SK-N-SH (cell line): ENCODE measurements at regions not wholly inside any gene's neighbourhood (a gene's known extent, or its start where the extent isn't known, plus 50 kb on each side); places are given as distances from the start of the nearest gene placed in this dataset.

Source experiments
- CTCF ChIA-PET: fragments of 300-600, 350-600 bp; formaldehyde crosslinking; extraction: SDS; loops from one replicate; lab custom pipeline; 2021; lab: Yijun Ruan, JAX
- POLR2A ChIA-PET: fragments of 350-600 bp; sonication (Branson Sonifier 250); formaldehyde crosslinking; extraction: SDS; loops from one replicate; lab custom pipeline; 2020; ENCODE audit warnings: antibody characterized with exemption, inconsistent platforms; lab: Yijun Ruan, JAX
- DNase-seq: peaks from one replicate; pipeline ENCODE4 v3.0.0; 2012
- H2AFZ ChIP-seq: fragments of 200-600 bp; sonication (generic); 2 replicates; pipeline ENCODE4 v1.8.1; 2016; ENCODE audit warnings: antibody characterized with exemption, mild to moderate bottlenecking, low read depth
- H3F3A ChIP-seq: fragments of 200-600 bp; sonication (generic); replicated peaks from 2 replicates; pipeline ENCODE3; 2016; ENCODE audit warnings: antibody characterized with exemption, mild to moderate bottlenecking; ENCODE audit not compliant: insufficient read depth
- H3K27ac ChIP-seq, 2 experiments: fragments of 200-500 bp in 1 of 2; fragments of 200-600 bp in 1 of 2; sonication (Bioruptor generic) in 1 of 2; sonication (generic), shearing (Covaris generic) in 1 of 2; 2 replicates each; pipeline versions ENCODE4 v1.5.1 to v1.6.1; 2014 to 2016; ENCODE audit warnings: low read depth in 2 of 2, inconsistent platforms in 1 of 2, low read length in 1 of 2, mild to moderate bottlenecking in 1 of 2, mixed read lengths in 1 of 2
- H3K27me3 ChIP-seq: fragments of 200-600 bp; sonication (generic), shearing (Covaris generic); 2 replicates; pipeline ENCODE4 v1.6.1; 2016; ENCODE audit warnings: mixed run types; ENCODE audit not compliant: insufficient read depth
- H3K36me3 ChIP-seq, 2 experiments: fragments of 200-500 bp in 1 of 2; fragments of 200-600 bp in 1 of 2; sonication (Bioruptor generic) in 1 of 2; sonication (generic) in 1 of 2; replicated peaks in 1 of 2; 2 replicates each; pipeline versions ENCODE3 to v1.5.1; 2014 to 2016; ENCODE audit warnings: low read length in 1 of 2, mild to moderate bottlenecking in 1 of 2; ENCODE audit not compliant: insufficient read depth in 2 of 2, control insufficient read depth in 1 of 2
- H3K4me1 ChIP-seq, 2 experiments: fragments of 200-500 bp in 1 of 2; fragments of 200-600 bp in 1 of 2; sonication (Bioruptor generic) in 1 of 2; sonication (generic), shearing (Covaris generic) in 1 of 2; 2 replicates each; pipeline versions ENCODE4 v1.5.1 to v1.6.1; 2014 to 2016; ENCODE audit warnings: low read depth in 1 of 2, low read length in 1 of 2, mixed run types in 1 of 2; ENCODE audit not compliant: insufficient read depth in 2 of 2, control insufficient read depth in 1 of 2
- H3K4me2 ChIP-seq: fragments of 200-600 bp; sonication (generic), shearing (Covaris generic); 2 replicates; pipeline ENCODE4 v1.6.1; 2017; ENCODE audit warnings: mixed run types
- H3K4me3 ChIP-seq, 2 experiments: fragments of 200-500 bp in 1 of 2; fragments of 200-600 bp in 1 of 2; sonication (Bioruptor generic) in 1 of 2; sonication (generic), shearing (Covaris generic) in 1 of 2; 2 replicates each; pipeline versions ENCODE4 v1.5.1 to v1.8.1; 2014 to 2016; ENCODE audit warnings: low read depth in 2 of 2, inconsistent platforms in 1 of 2, low read length in 1 of 2, mild to moderate bottlenecking in 1 of 2, mixed read lengths in 1 of 2, moderate library complexity in 1 of 2
- H3K79me2 ChIP-seq: fragments of 200-600 bp; sonication (generic); 2 replicates; pipeline ENCODE4 v1.8.1; 2017; ENCODE audit warnings: mild to moderate bottlenecking; ENCODE audit not compliant: insufficient read depth
- H3K9ac ChIP-seq: fragments of 200-600 bp; sonication (generic); 2 replicates; pipeline ENCODE4 v1.6.1; 2017; ENCODE audit warnings: mixed run types
- H3K9me2 ChIP-seq: fragments of 200-600 bp; sonication (generic); 2 replicates; pipeline ENCODE4 v1.6.1; 2017; ENCODE audit warnings: mixed run types
- H3K9me3 ChIP-seq: fragments of 200-600 bp; sonication (generic); 2 replicates; pipeline ENCODE4 v1.6.1; 2017; ENCODE audit warnings: mixed run types, mild to moderate bottlenecking, moderate library complexity
- H4K20me1 ChIP-seq: fragments of 200-600 bp; sonication (generic); 2 replicates; pipeline ENCODE4 v1.6.1; 2017; ENCODE audit warnings: mild to moderate bottlenecking, mixed run types; ENCODE audit not compliant: insufficient read depth
- CTCF ChIP-seq: fragments of 200-600 bp; sonication (generic); IDR thresholded peaks from 2 replicates; pipeline ENCODE4 v1.6.1; 2017; ENCODE audit warnings: antibody characterized with exemption, mild to moderate bottlenecking, moderate library complexity
- EZH2phosphoT487 ChIP-seq: fragments of 200-600 bp; sonication (generic); IDR thresholded peaks from 2 replicates; pipeline ENCODE4 v1.6.1; 2017; ENCODE audit warnings: low read depth, mixed run types, mild to moderate bottlenecking, antibody characterized with exemption, moderate library complexity, borderline replicate concordance
- FOXJ3 ChIP-seq: sonication (generic); formaldehyde crosslinking; IDR thresholded peaks from 2 replicates; pipeline ENCODE4 v1.5.1; 2020; ENCODE audit warnings: mild to moderate bottlenecking, missing genetic modification reagents
- GATA2 ChIP-seq: sonication (generic); formaldehyde crosslinking; IDR thresholded peaks from 2 replicates; pipeline ENCODE4 v1.5.0; 2020; ENCODE audit warnings: mild to moderate bottlenecking, missing genetic modification reagents
- IRF3 ChIP-seq: fragments of 150-350 bp; IDR thresholded peaks from 2 replicates; pipeline ENCODE4 v1.6.1; 2016; ENCODE audit warnings: mild to moderate bottlenecking, low read depth, low read length
- REST ChIP-seq: IDR thresholded peaks from 2 replicates; pipeline ENCODE4 v1.6.1; 2012; ENCODE audit warnings: mild to moderate bottlenecking, low read depth, low read length, moderate library complexity
- RFX5 ChIP-seq: IDR thresholded peaks from 2 replicates; pipeline ENCODE4 v1.6.1; 2012; ENCODE audit warnings: mild to moderate bottlenecking, improper control_type of control experiment, low read length
- SIN3A ChIP-seq: IDR thresholded peaks from 2 replicates; pipeline ENCODE4 v1.6.1; 2012; ENCODE audit warnings: low read depth, mild to moderate bottlenecking, low read length, moderate library complexity, borderline replicate concordance
- USF1 ChIP-seq: IDR thresholded peaks from 2 replicates; pipeline ENCODE4 v1.4.0; 2012; ENCODE audit warnings: low read depth, borderline replicate concordance
- WGBS: methylation state at CpG from one replicate; pipeline ENCODE4 v1.1.6; 2017; ENCODE audit warnings: low lambda C conversion rate; 5-methylcytosine and 5-hydroxymethylcytosine counted together

GRCh38 chr5:23303435-23303834, 204.0 kb upstream of the PRDM9 start:
- Histone ChIP-seq H3K4me3 (no peak overlapping the region), H3K9me2 (no peaks in the 10 kb centered on the region), H3K79me2 (no peaks in the 10 kb centered on the region), H2AFZ (no peak overlapping the region), H3F3A (no peaks in the 10 kb centered on the region), H4K20me1 (no peaks in the 10 kb centered on the region), H3K4me1 (no peaks in the 10 kb centered on the region), H3K27ac (no peak overlapping the region), H3K36me3 (no peaks in the 10 kb centered on the region), H3K9ac (no peak overlapping the region), H3K4me2 (no peak overlapping the region), H3K9me3 (no peaks in the 10 kb centered on the region), H3K27me3 (no peaks in the 10 kb centered on the region)
- TF ChIP-seq GATA2 (CRISPR knock-in tag) (no peak), FOXJ3 (CRISPR knock-in tag) (no peak), CTCF (0 out of 2 replicates have a peak, but pooled peaks have one; percentile 12)
- 10% methylated on average over 6 of the region's 6 CpGs for WGBS
- DNase-seq: no peak
- POLR2A ChIA-PET: no interaction called here
- CTCF ChIA-PET: no interaction called here

GRCh38 chr5:23302438-23302837, 205.0 kb upstream of the PRDM9 start:
- WGBS: 100% methylated on average over 1 of the region's 1 CpG
- Histone ChIP-seq H3K27me3 (no peaks in the 10 kb centered on the region), H3K36me3 (no peaks in the 10 kb centered on the region), H3K4me2 (no peak overlapping the region), H4K20me1 (no peaks in the 10 kb centered on the region), H3K9me3 (no peaks in the 10 kb centered on the region), H3K9ac (no peak overlapping the region), H3F3A (no peaks in the 10 kb centered on the region), H3K4me3 (no peak overlapping the region), H2AFZ (no peak overlapping the region), H3K4me1 (no peaks in the 10 kb centered on the region), H3K27ac (no peak overlapping the region), H3K9me2 (no peaks in the 10 kb centered on the region), H3K79me2 (no peaks in the 10 kb centered on the region)
- no peak for DNase-seq
- CTCF ChIA-PET: no interaction called here
- no peak for TF ChIP-seq REST
- no peak for TF ChIP-seq EZH2phosphoT487
- no peak for TF ChIP-seq USF1
- no peak for TF ChIP-seq SIN3A
- TF ChIP-seq IRF3: no peak
- no peak for TF ChIP-seq RFX5
- POLR2A ChIA-PET: no interaction called here
